AG09309 (cell line): ENCODE measurements at regions not wholly inside any gene's neighbourhood (a gene's known extent, or its start where the extent isn't known, plus 50 kb on each side); places are given as distances from the start of the nearest gene placed in this dataset.
"Not testable (repeated sequence)": the region's sequence is repeated elsewhere in the genome, so short reads cannot be mapped to it uniquely, and the experiment has no call there.

ENCODE experiments used
- DNase-seq: peaks from one replicate; pipeline ENCODE4 v3.0.0-alpha.2; 2010; ENCODE audit warnings: low read depth
- H3K4me3 ChIP-seq: 2 replicates; pipeline ENCODE4 v1.5.1; 2011; ENCODE audit warnings: mild to moderate bottlenecking, low read depth, low read length, moderate library complexity; ENCODE audit not compliant: control insufficient read depth
- TF ChIP-seq, protein P1 (sequence below): IDR thresholded peaks from 2 replicates; pipeline ENCODE4 v1.5.1; 2011; ENCODE audit warnings: mild to moderate bottlenecking, low read depth, low read length, inconsistent platforms; ENCODE audit not compliant: insufficient read depth, control insufficient read depth; ENCODE audit errors: missing control alignments

DNA sequence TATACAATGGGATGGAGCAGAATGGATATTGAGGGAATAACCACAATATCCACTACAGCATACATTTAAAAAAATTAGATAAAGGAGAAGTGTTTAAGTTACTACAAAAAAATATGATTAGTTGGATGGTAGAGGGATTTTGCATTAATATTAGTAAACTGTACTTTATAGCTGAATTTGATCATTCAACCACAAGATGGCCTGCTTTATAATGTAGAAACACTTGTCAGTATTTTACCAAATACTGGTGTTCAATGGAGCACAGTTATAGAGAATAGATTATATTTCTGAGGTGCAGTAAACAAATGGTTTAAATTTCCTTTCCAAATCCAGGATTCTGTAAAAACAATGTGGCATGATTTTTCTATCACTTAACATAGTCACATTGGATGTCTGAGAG, 818.8 kb upstream of the CHORDC1 start:
- no peak for DNase-seq
- TF ChIP-seq, protein P1, sequence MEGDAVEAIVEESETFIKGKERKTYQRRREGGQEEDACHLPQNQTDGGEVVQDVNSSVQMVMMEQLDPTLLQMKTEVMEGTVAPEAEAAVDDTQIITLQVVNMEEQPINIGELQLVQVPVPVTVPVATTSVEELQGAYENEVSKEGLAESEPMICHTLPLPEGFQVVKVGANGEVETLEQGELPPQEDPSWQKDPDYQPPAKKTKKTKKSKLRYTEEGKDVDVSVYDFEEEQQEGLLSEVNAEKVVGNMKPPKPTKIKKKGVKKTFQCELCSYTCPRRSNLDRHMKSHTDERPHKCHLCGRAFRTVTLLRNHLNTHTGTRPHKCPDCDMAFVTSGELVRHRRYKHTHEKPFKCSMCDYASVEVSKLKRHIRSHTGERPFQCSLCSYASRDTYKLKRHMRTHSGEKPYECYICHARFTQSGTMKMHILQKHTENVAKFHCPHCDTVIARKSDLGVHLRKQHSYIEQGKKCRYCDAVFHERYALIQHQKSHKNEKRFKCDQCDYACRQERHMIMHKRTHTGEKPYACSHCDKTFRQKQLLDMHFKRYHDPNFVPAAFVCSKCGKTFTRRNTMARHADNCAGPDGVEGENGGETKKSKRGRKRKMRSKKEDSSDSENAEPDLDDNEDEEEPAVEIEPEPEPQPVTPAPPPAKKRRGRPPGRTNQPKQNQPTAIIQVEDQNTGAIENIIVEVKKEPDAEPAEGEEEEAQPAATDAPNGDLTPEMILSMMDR, result no peak
- H3K4me3 ChIP-seq, result no peak overlapping the region

DNA sequence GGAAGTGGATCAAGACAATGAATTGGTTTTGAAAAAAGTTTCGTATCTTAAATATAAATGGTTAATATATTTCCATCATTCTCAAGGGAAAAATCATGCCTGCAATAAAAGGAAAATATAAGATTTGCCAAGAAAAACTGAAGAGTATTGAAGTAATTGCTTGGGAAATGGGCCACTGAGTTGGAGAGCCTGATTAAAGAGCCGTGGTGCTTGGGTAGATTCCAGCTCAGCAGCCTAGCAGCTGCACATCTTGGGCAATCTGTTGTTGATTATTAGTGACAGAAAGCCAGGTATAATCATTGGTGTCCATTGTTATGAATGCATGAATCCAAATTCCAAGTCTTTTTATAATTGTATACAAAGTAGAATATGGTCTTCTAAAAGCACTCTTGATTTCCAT, 800.9 kb upstream of the CHORDC1 start:
- no peak for DNase-seq
- TF ChIP-seq, protein P1, result no peak

DNA sequence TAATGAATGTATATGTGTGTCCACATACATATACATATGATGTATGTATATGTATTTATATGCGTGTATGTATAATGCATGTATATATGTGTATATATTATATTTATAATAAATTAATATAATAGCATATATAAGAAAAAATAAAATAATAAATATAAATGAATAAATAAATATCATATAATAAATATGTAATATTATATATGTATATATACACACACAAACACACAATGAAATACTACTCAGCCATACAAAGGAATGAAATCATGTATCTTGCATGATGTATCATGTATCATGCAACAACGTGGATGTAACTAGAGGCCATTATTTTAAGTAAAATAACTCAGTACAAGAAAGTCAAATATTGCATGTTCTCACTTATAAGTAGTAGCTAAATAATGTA, 788.7 kb upstream of the CHORDC1 start:
- DNase-seq, result no peak
- TF ChIP-seq, protein P1, result no peak

More for the DNA sequence above, 800.9 kb upstream of the CHORDC1 start:
- H3K4me3 ChIP-seq, result no peak overlapping the region

DNA sequence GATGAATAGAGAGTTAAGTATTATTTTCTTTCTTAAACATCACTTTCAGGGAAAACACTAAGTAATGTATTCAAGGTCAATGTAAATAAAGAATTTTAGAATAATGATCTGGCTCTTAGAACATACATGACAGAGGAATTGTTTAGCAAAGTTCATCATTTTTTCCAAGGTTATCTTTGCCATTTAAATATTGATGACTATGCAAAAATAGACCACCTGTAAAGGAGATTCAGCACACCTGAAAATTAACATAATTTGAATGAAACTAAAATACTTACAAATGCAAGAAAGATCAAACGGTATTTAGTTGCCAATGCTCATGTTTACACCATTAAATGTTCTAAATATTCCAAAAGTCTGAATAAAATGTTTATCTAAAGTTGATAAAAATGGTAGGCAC, 782.6 kb upstream of the CHORDC1 start:
- no peak overlapping the region for H3K4me3 ChIP-seq
- no peak for DNase-seq
- TF ChIP-seq, protein P1, result no peak

More for the DNA sequence above, 788.7 kb upstream of the CHORDC1 start:
- H3K4me3 ChIP-seq, result no peak overlapping the region

DNA sequence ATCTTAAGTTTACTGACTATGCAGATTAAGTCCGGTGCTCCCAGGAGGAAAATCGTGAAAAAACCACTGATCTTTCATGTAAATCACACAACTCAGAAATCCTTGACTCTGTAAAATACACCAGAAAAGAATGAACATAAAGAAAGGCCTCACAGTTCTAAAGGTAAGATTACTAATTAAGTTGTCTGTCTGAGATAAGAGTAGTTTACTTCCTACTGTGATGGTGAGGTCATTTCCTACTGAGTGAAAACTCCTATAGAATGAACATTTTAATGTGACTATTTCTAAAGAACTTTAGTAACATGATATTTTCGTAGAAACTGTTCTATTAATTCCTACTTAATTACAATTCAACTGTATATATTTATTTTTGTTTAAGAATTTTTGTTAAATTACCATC, 774.4 kb upstream of the CHORDC1 start:
- no peak for DNase-seq
- H3K4me3 ChIP-seq, result no peak overlapping the region
- TF ChIP-seq, protein P1, result no peak

DNA sequence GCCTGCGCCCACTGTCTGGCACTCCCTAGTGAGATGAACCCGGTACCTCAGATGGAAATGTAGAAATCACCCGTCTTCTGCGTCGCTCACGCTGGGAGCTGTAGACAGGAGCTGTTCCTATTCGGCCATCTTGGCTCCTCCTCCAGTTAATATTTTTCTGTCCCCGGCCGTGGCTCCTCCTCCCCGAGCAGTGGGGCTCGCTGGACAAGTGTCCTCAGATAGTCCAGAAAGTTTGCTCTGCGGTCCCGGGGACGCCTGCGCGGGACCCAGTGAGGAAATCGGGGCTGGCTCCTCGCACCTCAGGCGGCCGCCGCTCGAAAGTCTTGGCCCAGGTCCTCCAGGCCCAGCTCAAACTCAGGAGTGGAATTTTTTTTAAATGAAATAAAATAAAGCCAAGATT, 749.3 kb upstream of the CHORDC1 start:
- H3K4me3 ChIP-seq, DNase-seq: not testable (repeated sequence)

DNA sequence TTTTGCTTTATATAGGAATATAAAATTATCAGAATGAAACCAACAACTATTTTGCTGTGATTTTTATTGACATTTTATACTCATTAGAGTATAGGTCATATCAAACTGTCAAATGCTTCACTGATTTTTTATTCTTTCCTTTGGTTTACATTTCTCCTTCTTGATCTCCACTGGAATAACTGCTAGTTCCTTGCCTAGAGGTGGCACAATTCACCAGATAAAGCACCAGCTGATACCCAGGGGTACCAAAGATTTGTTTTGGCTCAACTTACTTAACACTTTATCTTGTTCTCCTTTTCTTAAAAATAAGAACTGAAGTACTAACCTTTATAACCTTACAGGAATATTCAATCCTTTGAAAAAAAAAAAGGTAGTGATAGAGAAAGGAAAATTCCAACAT, 725.1 kb upstream of the CHORDC1 start:
- TF ChIP-seq, protein P1, result no peak
- H3K4me3 ChIP-seq, result no peak overlapping the region
- DNase-seq, result no peak
